ENCODE measurements at regions not wholly inside any gene's neighbourhood (a gene's known extent, or its start where the extent isn't known, plus 50 kb on each side); places are given as distances from the start of the nearest gene placed in this dataset.

- no peak for DNase-seq
Observed at GRCh38 chr4:38189445-38189844, 229.2 kb downstream of the PTTG2 start.

- DNase-seq = no peak
Observed at GRCh38 chr4:38190717-38191178, 230.6 kb downstream of the PTTG2 start.

DNA sequence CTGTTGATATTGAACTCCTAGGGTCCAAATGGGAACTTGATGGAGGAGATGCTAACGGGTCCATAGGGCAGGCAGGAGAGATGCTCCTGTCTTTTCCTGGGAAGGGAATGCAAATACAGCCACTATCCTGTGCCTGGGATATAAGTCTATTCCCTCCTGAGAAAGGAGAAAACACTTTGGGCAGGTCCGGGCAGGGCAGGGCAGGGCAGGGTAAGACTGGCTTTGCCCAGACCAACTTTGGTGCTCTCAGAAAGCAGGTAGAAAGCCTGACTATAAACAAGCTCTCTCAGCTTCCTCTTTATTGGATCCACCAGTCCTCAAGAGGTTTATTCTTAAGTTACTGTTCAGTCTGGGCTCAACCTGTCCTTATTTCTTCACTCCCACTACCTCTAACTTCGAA, 232.3 kb downstream of the PTTG2 start:
- no peak for DNase-seq

GRCh38 chr4:38193236-38193863, 233.2 kb downstream of the PTTG2 start:
- no peak for DNase-seq

DNA sequence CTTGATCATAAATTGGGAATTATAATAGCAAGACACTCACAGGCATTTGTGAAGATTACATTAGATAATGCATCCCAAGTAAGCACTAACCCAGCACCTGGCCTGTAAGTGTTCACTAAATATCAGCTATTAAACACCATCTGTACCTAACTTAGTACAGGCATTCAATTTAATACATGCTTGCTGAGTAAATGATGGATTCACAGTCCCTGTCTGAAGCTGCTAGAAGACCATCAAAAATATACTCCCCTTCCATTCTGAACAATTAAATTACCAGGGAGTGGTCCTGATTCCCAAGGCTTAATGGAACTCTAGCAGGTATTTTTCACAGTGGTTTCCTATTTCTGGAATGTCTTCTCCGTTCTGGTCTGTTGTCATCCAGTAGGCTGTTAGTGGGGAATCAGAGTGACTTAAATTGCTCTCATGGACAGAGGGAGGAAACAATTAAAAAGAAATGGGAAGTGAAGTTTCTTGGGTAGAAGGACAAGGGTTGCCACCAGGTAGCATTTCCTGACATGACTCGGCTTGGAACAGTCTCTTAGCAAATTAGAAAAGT, 233.9 kb downstream of the PTTG2 start:
- DNase-seq = no peak

GRCh38 chr4:38195486-38195885, 235.3 kb downstream of the PTTG2 start:
- no peak for DNase-seq

GRCh38 chr4:38195911-38196310, 235.7 kb downstream of the PTTG2 start:
- DNase-seq = no peak

DNA sequence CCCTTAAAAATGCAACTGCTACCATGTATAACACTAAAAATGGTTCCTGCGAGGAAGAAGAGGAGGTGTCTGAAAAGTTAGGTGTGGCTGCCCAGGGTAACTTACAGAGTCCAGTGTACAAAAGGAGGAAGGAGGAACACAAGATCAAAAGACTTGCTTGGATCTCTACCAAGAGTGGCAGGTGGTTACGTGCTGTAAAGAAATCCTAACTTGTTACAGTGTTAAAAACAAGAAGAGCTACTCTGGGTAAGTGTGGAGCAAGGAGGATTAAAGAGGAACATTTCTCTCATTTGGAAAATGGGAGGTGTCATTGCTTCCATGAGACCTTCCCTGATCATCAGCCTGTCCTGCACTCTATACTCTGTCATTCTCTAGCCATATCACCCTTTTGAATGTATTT, 242.0 kb downstream of the PTTG2 start:
- DNase-seq = no peak

DNA sequence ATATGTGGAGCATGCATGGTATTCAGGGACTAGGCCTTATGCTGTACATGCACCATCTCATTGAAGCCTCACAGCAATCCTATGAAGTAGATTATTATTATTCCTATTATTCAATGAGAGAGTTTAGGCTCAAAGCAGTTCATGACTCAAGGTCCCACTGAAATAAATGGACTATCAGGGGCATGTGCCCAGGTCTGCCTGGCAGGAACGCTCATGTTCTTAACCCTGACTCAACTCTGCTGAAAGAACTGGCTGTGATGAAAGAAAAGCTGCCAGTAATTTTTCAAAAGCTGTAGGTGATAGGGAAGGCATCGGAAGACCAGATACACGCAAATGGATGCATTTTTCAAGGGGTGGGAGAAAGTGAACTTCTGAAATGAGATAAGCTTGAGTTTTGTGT, 243.4 kb downstream of the PTTG2 start:
- DNase-seq = no peak

DNA sequence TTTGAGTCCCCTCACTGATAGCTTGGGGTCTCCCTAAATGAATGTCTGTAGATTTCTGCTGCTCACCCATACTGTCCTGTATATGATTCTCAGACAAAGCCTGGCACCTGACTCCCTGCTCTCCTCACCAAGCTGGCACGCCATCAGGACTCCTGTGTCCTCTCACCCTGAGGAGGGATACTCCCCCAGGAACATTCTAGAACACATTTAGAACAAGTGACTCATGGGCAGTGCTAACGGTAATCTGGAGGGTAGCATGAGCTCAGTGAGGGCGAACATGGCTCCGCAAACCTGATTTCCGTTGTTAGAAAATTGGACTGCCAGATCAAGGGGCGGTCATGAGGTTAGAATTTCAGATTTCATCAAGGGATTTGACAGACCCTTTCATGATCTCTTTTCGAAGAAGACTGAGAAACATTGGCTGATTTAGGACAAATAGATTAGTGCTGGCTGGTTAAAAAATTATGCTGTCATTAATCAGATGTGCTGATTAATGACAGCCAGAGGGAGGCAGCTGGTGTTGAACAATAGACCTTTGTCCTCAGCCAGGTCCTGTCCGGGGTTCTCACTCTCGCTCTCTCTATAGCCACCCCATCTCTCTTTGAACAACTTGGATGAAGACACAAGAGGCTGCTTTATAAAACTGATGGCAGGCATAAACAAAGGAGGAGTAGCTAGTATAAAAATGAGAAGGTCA, 244.3 kb downstream of the PTTG2 start:
- no peak for DNase-seq

- no peak for DNase-seq
Observed at GRCh38 chr4:38205261-38205660, 245.1 kb downstream of the PTTG2 start.

- DNase-seq = no peak
Observed at GRCh38 chr4:38207110-38207457, 246.9 kb downstream of the PTTG2 start.

GRCh38 chr4:38209654-38210053, 249.5 kb downstream of the PTTG2 start:
- no peak for DNase-seq

DNA sequence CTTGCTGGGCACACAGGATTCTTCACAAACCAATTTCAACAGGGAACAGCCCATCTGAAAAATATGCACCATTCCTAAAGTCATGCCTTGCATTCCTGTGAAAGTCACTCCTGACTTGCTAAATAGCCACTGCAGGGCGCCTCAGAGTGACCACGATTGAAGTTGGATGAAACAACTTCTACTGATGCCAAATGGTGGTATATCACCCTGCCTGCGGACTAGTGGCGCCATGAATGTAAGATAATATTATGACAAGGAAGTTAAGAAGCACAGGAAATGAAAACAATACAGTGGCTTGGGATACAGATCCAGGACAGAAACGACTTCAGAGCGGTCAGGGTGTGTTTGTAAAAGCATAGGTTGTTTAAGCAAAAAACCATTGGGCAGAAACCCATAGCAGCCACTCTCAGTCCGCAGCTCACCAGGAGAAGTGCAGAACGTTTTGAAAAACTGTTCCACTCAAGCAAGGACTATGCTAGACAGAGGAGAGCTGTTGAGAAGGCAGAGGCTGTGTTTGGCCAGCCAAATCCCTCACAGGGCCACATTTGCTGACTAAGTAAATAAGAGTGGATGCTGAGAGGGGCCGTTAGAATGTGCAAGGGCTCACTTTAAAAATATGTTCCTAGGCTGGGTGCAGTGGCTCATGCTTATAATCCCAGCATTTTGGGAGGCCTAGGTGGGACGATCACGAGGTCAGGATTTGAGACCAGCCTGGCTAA, 250.4 kb downstream of the PTTG2 start:
- DNase-seq = no peak

DNA sequence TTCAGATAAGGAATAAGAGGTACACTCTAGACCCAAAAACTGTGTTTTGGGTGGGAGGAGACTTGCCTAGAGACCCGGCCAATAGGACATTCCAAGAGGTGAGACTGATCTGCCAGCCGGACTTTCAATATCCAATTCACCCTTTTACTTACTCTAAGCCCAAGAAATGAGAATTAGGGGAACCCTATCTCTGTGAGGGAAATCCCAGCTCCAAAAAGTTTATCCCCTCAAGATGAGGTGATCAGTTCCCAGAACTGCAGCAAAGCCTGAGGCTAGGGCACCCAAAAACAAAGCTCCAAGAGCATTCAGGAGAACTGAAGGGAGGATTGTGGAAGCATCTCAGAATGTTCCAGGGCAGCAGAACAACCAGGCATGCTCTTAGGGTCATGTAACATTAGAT, 251.7 kb downstream of the PTTG2 start:
- DNase-seq = no peak

GRCh38 chr4:38213083-38213805, 253.0 kb downstream of the PTTG2 start:
- DNase-seq = no peak

- no peak for DNase-seq
Observed at GRCh38 chr4:38222892-38223291, 262.7 kb downstream of the PTTG2 start.

- DNase-seq = no peak
Observed at GRCh38 chr4:38223306-38223705, 263.1 kb downstream of the PTTG2 start.

DNA sequence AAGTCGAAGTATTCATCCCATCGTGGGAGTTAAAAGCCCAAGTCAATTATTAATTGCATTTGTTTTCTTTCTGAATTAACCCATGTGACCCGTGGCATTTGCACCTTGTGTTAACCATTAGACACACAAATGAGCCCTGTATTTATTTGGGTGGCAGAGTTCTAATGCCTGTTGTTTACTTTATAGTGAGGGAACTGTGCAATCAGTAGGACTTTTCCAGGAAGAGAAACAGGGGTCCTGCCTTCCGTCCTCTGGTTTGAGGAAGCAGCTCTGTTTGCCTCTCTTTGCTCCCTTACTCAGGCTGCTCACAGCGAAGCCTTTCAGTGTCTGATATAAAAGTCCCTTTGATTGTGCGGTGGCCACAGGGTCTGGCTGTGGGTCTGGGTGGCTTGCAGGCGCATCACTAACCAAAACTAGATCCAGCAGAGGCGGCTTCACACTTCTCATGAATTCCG, 263.6 kb downstream of the PTTG2 start:
- DNase-seq = no peak

GRCh38 chr4:38224850-38225249, 264.7 kb downstream of the PTTG2 start:
- DNase-seq = no peak

- DNase-seq = no peak
Observed at GRCh38 chr4:38226170-38226569, 266.0 kb downstream of the PTTG2 start.

- no peak for DNase-seq
Observed at GRCh38 chr4:38230121-38230801, 270.1 kb downstream of the PTTG2 start.
